GM23248 (cell line): ENCODE measurements at regions not wholly inside any gene's neighbourhood (a gene's known extent, or its start where the extent isn't known, plus 50 kb on each side); places are given as distances from the start of the nearest gene placed in this dataset.

ENCODE experiments used
- EZH2 ChIP-seq: fragments of 200-600 bp; sonication (generic); IDR thresholded peaks from 2 replicates; pipeline ENCODE4 v1.6.1; 2018; ENCODE audit warnings: antibody characterized with exemption, mild to moderate bottlenecking; ENCODE audit not compliant: insufficient read depth, poor library complexity, severe bottlenecking
- EZH2phosphoT487 ChIP-seq: fragments of 200-600 bp; sonication (generic); IDR thresholded peaks from 2 replicates; pipeline ENCODE4 v1.6.1; 2018; ENCODE audit warnings: antibody characterized with exemption, moderate library complexity, mild to moderate bottlenecking, low read depth; ENCODE audit not compliant: insufficient read depth

- TF ChIP-seq EZH2 (no peak), EZH2phosphoT487 (no peak)
Observed at GRCh38 chr4:24668956-24669355, 84.6 kb upstream of the DHX15 start.
